Left lung (tissue), 4 donors: ENCODE measurements at regions not wholly inside any gene's neighbourhood (a gene's known extent, or its start where the extent isn't known, plus 50 kb on each side); places are given as distances from the start of the nearest gene placed in this dataset.

Experiments
- ATAC-seq: fragments of 200-7000 bp; cut with Tn5 transposase; one replicate; pipeline ENCODE4 v1.9.1; 2020; ENCODE audit warnings: moderate library complexity
- DNase-seq, 4 donors: peaks; one replicate each; pipeline ENCODE4 v3.0.0-alpha.2; 2013 to 2020
- H3K27ac ChIP-seq, 2 donors: fragments of 200-600 bp; sonication (generic) in 1 of 2; one replicate each; pipeline versions ENCODE4 v1.5.0 to v1.8.0; 2020 to 2021
- H3K27me3 ChIP-seq, 2 donors: fragments of 200-600 bp; sonication (generic) in 1 of 2; one replicate each; pipeline versions ENCODE4 v1.5.0 to v1.8.0; 2020 to 2021
- H3K36me3 ChIP-seq, 2 donors: fragments of 200-600 bp; sonication (generic) in 1 of 2; one replicate each; pipeline versions ENCODE4 v1.5.0 to v1.8.0; 2020 to 2021
- H3K4me1 ChIP-seq, 2 donors: fragments of 200-600 bp; one replicate each; pipeline ENCODE4 v1.8.0; 2021
- H3K4me3 ChIP-seq, 2 donors: fragments of 200-600 bp; sonication (generic) in 1 of 2; one replicate each; pipeline versions ENCODE4 v1.5.0 to v1.8.0; 2020 to 2021; ENCODE audit warnings: mild to moderate bottlenecking in 1 of 2
- H3K9me3 ChIP-seq, 2 donors: fragments of 200-600 bp; sonication (generic) in 1 of 2; one replicate each; pipeline versions ENCODE4 v1.5.0 to v1.8.0; 2020 to 2021
- CTCF ChIP-seq, 2 donors: fragments of 200-600 bp; sonication (generic) in 1 of 2; IDR thresholded peaks; one replicate each; pipeline versions ENCODE4 v1.5.0 to v1.8.0; 2021; ENCODE audit warnings: antibody characterized with exemption in 2 of 2
- intact Hi-C, 2 donors: fragments of 100-400 bp; cut with DNase I; formaldehyde crosslinking; loops; one replicate each; pipeline versions ENCODE4 v1.11.2 to v1.14.2; 2022
- donor health status: DM: no; HTN: yes; CAD: no.
- donor health status: DM: no; HTN: no; CAD: no.

- no peaks in the 10 kb centered on the region for H3K27me3 ChIP-seq
- H3K27ac ChIP-seq: no peak overlapping the region
- no peaks in the 10 kb centered on the region for H3K36me3 ChIP-seq
- intact Hi-C loops: no loop called here
- no peak for ATAC-seq
- H3K9me3 ChIP-seq: no peaks in the 10 kb centered on the region
- no peak for DNase-seq
- H3K4me1 ChIP-seq: no peaks in the 10 kb centered on the region
- no peak overlapping the region for H3K4me3 ChIP-seq
- no peak for TF ChIP-seq CTCF (IDR thresholded peaks at IDR 0.05)
These were observed 878.1 kb downstream of the RAPGEF2 start for GRCh38 chr4:159980826-159981468.

- Histone ChIP-seq H3K9me3 (no peaks in the 10 kb centered on the region), H3K36me3 (no peaks in the 10 kb centered on the region), H3K27me3 (no peaks in the 10 kb centered on the region), H3K27ac (no peak overlapping the region), H3K4me1 (no peaks in the 10 kb centered on the region), H3K4me3 (no peak overlapping the region)
- intact Hi-C loops: no loop called here
- DNase-seq (no peak), ATAC-seq (no peak)
- no peak for TF ChIP-seq CTCF (IDR thresholded peaks at IDR 0.05)
These were observed 878.6 kb downstream of the RAPGEF2 start for GRCh38 chr4:159981469-159981856.

GRCh38 chr4:159983082-159983481 lies 880.2 kb downstream of the RAPGEF2 start:
- DNase-seq: no peak
- no peak overlapping the region for H3K4me3 ChIP-seq
- TF ChIP-seq CTCF (IDR thresholded peaks at IDR 0.05): no peak
- ATAC-seq: no peak
- H3K27me3 ChIP-seq: no peaks in the 10 kb centered on the region
- H3K9me3 ChIP-seq: no peaks in the 10 kb centered on the region
- H3K36me3 ChIP-seq: no peaks in the 10 kb centered on the region
- intact Hi-C loops: no loop called here
- no peaks in the 10 kb centered on the region for H3K4me1 ChIP-seq
- no peak overlapping the region for H3K27ac ChIP-seq

- DNase-seq: no peak
- Histone ChIP-seq H3K27ac (no peak overlapping the region), H3K4me3 (no peak overlapping the region), H3K9me3 (peaks cover 0 to 19% of the 10 kb centered on the region in 2 donors), H3K36me3 (no peaks in the 10 kb centered on the region), H3K4me1 (no peaks in the 10 kb centered on the region), H3K27me3 (no peaks in the 10 kb centered on the region)
- no peak for TF ChIP-seq CTCF (IDR thresholded peaks at IDR 0.05)
- intact Hi-C loops: no loop called here
- ATAC-seq: no peak
These were observed 907.0 kb downstream of the RAPGEF2 start for GRCh38 chr4:160009656-160010493.

- no peaks in the 10 kb centered on the region for H3K4me1 ChIP-seq
- H3K27me3 ChIP-seq: no peaks in the 10 kb centered on the region
- TF ChIP-seq CTCF (IDR thresholded peaks at IDR 0.05): no peak
- H3K9me3 ChIP-seq: peaks cover 0 to 3% of the 10 kb centered on the region in 2 donors
- intact Hi-C loops: no loop called here
- ATAC-seq (no peak), DNase-seq (no peak)
- no peak overlapping the region for H3K4me3 ChIP-seq
- H3K36me3 ChIP-seq: no peaks in the 10 kb centered on the region
- no peak overlapping the region for H3K27ac ChIP-seq
These were observed 917.1 kb downstream of the RAPGEF2 start for GRCh38 chr4:160019936-160020335.
